ENCODE measurements at regions not wholly inside any gene's neighbourhood (a gene's known extent, or its start where the extent isn't known, plus 50 kb on each side); places are given as distances from the start of the nearest gene placed in this dataset.
"Not testable (repeated sequence)": the region's sequence is repeated elsewhere in the genome, so short reads cannot be mapped to it uniquely, and the experiment has no call there.

GRCh38 chr13:37158481-37158880, 53.0 kb upstream of the CSNK1A1L start:
- Mint-ChIP-seq H3K27ac (ENCODE audit: unreplicated experiment) (no peak overlapping the region), H3K9me3 (ENCODE audit: low read depth) (peaks cover 46% of the 10 kb centered on the region), H3K4me3 (ENCODE audit: unreplicated experiment) (no peak overlapping the region), H3K4me1 (ENCODE audit: low read depth) (peaks cover 8% of the 10 kb centered on the region), H3K36me3 (ENCODE audit: low read depth) (peaks cover 20% of the 10 kb centered on the region), H3K27me3 (ENCODE audit: low read depth) (no peaks in the 10 kb centered on the region)
- no peak for DNase-seq (ENCODE audit: low spot score)
- no peak for TF ChIP-seq CTCF (IDR thresholded peaks at IDR 0.05)

- H3K4me1 Mint-ChIP-seq (ENCODE audit: low read depth); H3K27ac Mint-ChIP-seq (ENCODE audit: unreplicated experiment); H3K27me3 Mint-ChIP-seq (ENCODE audit: low read depth); DNase-seq (ENCODE audit: low spot score): not testable (repeated sequence)
- H3K4me3 Mint-ChIP-seq (ENCODE audit: unreplicated experiment): peak overlapping the region; percentile 53
- peaks cover 35% of the 10 kb centered on the region for H3K9me3 Mint-ChIP-seq (ENCODE audit: low read depth)
- H3K36me3 Mint-ChIP-seq (ENCODE audit: low read depth): peaks cover 22% of the 10 kb centered on the region
Observed at GRCh38 chr13:37155613-37156097, 50.2 kb upstream of the CSNK1A1L start.
